ENCODE measurements at regions not wholly inside any gene's neighbourhood (a gene's known extent, or its start where the extent isn't known, plus 50 kb on each side); places are given as distances from the start of the nearest gene placed in this dataset.

DNA sequence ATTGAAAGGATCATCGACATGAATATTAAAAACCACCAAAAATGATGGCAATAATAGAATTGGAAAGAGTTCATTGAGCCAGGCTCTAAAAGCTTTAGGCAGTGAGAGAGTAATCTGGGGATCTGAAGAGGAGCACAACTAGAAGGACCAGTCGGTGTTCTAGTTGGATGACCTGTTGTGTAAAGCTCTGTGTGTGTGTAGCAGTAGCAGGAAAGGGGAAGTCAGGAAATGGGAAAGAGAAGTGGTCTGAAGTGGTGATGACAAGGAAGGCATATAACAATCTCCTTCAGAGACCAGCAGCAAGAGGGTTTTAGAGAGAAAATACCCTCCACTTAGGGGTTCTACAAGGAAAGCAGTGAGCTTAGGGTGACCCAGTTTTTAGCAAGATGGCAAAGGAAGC lies 539.2 kb downstream of the HTR7 start:
- WGBS, 3 donors: 86 to 88% (median 87%) methylated on average over 2 of the region's 2 CpGs
- DNase-seq (no peak), ATAC-seq (no peak)
- Histone ChIP-seq H3K27me3 (ENCODE audit: insufficient read depth in 3 of 3, low read length in 2 of 3) (no peaks in the 10 kb centered on the region), H3K36me3 (ENCODE audit: insufficient read depth in 1 of 2, low read depth in 1 of 2) (no peaks in the 10 kb centered on the region), H3K4me3 (no peak overlapping the region), H3K9me3 (no peaks in the 10 kb centered on the region), H3K27ac (no peak overlapping the region), H3K4me1 (no peaks in the 10 kb centered on the region)
- TF ChIP-seq, protein P1, sequence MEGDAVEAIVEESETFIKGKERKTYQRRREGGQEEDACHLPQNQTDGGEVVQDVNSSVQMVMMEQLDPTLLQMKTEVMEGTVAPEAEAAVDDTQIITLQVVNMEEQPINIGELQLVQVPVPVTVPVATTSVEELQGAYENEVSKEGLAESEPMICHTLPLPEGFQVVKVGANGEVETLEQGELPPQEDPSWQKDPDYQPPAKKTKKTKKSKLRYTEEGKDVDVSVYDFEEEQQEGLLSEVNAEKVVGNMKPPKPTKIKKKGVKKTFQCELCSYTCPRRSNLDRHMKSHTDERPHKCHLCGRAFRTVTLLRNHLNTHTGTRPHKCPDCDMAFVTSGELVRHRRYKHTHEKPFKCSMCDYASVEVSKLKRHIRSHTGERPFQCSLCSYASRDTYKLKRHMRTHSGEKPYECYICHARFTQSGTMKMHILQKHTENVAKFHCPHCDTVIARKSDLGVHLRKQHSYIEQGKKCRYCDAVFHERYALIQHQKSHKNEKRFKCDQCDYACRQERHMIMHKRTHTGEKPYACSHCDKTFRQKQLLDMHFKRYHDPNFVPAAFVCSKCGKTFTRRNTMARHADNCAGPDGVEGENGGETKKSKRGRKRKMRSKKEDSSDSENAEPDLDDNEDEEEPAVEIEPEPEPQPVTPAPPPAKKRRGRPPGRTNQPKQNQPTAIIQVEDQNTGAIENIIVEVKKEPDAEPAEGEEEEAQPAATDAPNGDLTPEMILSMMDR (IDR thresholded peaks at IDR 0.05): no peak
- intact Hi-C loops (cut with DNase I): no loop called here

DNA sequence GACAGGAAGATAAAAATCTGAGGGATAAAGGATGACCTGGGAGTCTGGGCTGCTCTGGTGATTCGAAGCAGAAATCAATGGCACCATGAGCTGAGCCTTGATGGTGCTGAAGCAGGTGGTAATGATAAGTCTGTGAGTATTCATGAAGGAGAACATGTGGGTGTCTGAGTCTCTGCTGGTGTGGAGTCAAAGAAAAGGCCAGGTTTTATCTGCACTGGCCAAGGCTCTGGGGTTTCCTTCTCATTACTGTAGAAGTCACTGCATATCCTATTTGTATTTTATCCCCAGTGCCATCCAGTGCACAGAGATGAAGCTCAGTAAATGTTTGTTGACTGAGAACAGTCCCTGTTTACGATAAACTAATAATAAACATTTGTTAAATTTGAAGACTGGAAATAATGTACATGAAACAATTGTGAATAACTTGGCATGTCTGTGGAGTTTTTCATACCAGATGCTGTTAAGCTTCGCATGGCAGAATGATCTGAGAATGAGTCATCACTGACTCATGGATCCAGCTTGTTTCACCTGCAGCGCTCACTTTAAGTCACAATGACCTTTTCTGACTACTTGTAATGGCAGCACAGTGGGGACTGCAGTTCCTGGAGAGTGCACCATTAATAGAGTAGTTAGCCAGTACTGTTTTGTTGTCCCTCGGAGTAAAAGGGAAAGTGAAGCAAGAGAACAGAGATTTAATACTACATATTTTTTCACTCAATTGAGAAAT lies 538.5 kb downstream of the HTR7 start:
- H3K4me3 ChIP-seq: no peak overlapping the region
- WGBS, 3 donors: 37 to 50% (median 38%) methylated on average over 5 of the region's 5 CpGs
- no peak overlapping the region for H3K27ac ChIP-seq
- intact Hi-C loops (cut with DNase I): no loop called here
- TF ChIP-seq, protein P1 (IDR thresholded peaks at IDR 0.05): no peak
- H3K36me3 ChIP-seq (ENCODE audit: insufficient read depth in 1 of 2, low read depth in 1 of 2): no peaks in the 10 kb centered on the region
- no peaks in the 10 kb centered on the region for H3K27me3 ChIP-seq (ENCODE audit: insufficient read depth in 3 of 3, low read length in 2 of 3)
- ATAC-seq (no peak), DNase-seq (no peak)
- H3K9me3 ChIP-seq: no peaks in the 10 kb centered on the region
- no peaks in the 10 kb centered on the region for H3K4me1 ChIP-seq

- TF ChIP-seq, protein P1 (IDR thresholded peaks at IDR 0.05): no peak
- Histone ChIP-seq H3K27me3 (ENCODE audit: insufficient read depth in 3 of 3, low read length in 2 of 3) (no peaks in the 10 kb centered on the region), H3K36me3 (ENCODE audit: insufficient read depth in 1 of 2, low read depth in 1 of 2) (no peaks in the 10 kb centered on the region), H3K9me3 (no peaks in the 10 kb centered on the region), H3K4me1 (no peaks in the 10 kb centered on the region), H3K27ac (no peak overlapping the region), H3K4me3 (no peak overlapping the region)
- no peak for DNase-seq
- no peak for ATAC-seq
- 81 to 88% (median 85%) methylated on average over 3 of the region's 3 CpGs for WGBS, 3 donors
- intact Hi-C loops (cut with DNase I): no loop called here
Observed at GRCh38 chr10:90321132-90321816, 536.6 kb downstream of the HTR7 start.

- 77 to 85% (median 77%) methylated on average over 2 of the region's 2 CpGs for WGBS, 3 donors
- no peaks in the 10 kb centered on the region for H3K36me3 ChIP-seq (ENCODE audit: insufficient read depth in 1 of 2, low read depth in 1 of 2)
- ATAC-seq (no peak), DNase-seq (no peak)
- no peak overlapping the region for H3K4me3 ChIP-seq
- TF ChIP-seq, protein P1 (IDR thresholded peaks at IDR 0.05): no peak
- intact Hi-C loops (cut with DNase I): no loop called here
- no peak overlapping the region for H3K27ac ChIP-seq
- H3K27me3 ChIP-seq (ENCODE audit: insufficient read depth in 3 of 3, low read length in 2 of 3): no peaks in the 10 kb centered on the region
- no peaks in the 10 kb centered on the region for H3K9me3 ChIP-seq
- H3K4me1 ChIP-seq: no peaks in the 10 kb centered on the region
Observed at GRCh38 chr10:90326498-90327267, 531.2 kb downstream of the HTR7 start.
